GM21529 (cell line): ENCODE measurements at regions not wholly inside any gene's neighbourhood (a gene's known extent, or its start where the extent isn't known, plus 50 kb on each side); places are given as distances from the start of the nearest gene placed in this dataset.
A peak's percentile ranks its signal among the peaks of the same experiment; 100 is the strongest.
"Not testable (repeated sequence)": the region's sequence is repeated elsewhere in the genome, so short reads cannot be mapped to it uniquely, and the experiment has no call there.

Experiments
- ATAC-seq: cut with Tn5 transposase; IDR thresholded peaks from one replicate; pipeline ENCODE4 v1.9.1; 2021; ENCODE audit not compliant: unreplicated experiment

DNA sequence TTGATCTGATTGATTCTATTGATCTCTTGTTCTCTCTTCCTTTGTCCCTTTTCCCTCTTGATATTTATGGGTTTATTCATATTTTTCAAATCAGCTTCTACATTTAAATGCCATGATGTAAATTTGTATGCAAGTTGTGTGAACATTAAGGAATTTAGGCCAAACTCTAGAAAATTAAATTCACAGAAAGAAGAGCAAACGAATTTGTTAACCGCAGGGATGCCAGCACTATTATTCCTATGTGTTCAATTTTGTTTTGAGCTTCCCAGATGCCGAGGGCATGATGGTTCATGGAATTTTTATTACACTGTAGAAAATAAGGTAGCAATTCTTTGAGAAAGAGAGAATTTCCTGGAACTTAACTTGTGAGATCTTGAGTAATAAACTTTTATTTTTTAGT is 220.9 kb downstream of the BUB3 start:
- ATAC-seq, result no peak

DNA sequence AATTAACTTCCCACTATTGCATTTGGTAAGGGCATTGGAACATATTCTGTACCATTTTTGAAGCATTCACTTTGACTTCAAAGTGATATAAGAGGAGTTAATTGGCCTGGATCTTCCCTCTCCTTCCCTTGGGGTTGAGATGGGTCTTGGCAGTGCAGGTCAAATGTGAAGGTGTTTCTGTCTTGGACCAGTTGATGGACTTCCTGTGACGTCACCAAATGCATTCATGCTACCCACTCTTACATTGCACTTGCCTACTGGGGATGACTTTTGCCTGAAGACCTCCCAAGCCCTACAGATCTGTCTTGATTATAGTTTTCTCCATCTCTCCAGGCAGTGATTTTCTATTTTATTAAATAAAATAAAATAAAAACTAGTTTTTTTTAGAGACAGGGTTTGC is 221.5 kb downstream of the BUB3 start:
- ATAC-seq, result no peak

DNA sequence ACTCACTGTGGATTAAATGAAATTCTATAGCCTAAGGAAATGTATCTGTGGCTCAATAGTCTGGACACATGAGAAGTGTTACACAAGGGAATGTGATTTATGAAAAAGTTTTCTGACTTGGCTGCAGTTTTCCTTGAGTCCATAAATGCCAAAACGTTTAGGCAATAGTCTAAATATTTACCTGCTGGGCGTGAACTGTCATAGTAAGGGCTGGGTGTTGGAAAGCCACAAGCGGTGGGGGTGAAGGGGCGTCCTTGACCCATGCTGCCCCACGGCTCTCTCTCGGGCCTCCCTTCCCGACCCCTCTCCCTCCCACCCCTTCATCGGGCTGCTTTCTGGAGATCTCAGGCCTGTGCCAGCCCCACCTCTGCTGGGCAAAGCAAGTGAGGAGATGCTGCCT is 223.7 kb downstream of the BUB3 start:
- ATAC-seq, result no peak

DNA sequence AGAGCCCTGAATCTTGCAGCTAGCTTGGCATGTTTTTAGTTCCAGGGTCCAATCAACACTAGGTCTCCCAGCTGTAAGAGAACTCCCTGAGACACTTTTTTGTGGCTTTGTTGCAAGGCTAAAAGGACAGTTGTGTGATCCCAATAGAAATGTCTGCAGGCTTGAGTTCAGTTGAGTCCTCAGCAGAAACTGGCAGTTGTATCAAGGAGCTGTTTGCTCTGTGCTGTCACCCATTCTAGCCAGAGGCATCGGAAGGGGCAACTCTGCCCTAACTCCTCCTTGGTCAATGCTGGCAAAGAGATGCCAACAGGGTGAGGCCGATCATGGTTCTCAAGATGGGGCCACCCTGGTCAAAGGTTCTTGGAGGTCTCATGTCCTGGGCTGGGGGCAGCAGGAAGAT is 224.1 kb downstream of the BUB3 start:
- no peak for ATAC-seq

DNA sequence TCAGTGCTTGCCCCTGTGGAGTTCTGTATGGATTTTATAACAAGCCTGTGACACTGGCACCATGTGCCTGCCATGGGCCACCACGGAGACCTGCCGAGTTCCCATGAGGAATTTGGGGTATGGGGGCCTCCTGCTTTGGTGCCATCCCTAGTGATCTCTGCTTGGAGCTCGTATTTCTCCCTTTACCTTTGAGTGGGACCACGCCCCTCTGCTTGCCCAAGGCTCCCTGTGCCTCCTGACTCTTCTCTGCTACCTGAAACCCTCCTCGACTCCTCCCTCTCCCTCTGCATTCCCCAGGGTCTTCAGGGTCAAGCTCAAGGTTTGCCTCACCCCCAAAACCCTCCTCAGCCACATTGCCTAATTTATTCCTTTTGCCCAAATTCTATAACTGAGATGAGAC is 225.0 kb downstream of the BUB3 start:
- no peak for ATAC-seq

DNA sequence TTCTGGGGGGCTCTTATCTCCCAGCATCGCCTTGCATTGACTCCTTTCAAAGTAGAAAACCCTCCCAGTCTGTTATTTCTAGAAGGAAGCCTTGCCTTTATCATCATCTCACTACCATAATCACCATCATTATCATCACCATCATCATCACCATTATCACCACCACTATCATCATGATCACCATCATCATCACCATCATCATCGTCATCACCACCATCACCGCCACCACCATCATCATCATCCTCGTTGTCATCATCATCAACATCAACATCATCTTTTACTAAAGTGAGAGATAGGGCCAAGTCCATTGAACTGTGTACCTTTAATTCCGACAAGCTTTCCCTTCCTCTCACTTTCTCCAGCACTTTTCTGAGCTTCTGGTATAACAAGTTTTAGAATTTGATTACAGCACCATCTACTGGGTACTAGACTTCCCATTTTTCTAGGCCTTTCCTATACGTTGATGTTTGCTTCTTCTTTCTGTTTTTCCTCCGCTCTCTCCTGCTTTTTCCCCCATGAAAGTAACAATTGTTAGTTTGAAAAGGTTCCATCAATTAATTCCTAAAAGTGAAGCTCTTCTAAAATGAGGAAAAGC is 226.4 kb downstream of the BUB3 start:
- no peak for ATAC-seq

DNA sequence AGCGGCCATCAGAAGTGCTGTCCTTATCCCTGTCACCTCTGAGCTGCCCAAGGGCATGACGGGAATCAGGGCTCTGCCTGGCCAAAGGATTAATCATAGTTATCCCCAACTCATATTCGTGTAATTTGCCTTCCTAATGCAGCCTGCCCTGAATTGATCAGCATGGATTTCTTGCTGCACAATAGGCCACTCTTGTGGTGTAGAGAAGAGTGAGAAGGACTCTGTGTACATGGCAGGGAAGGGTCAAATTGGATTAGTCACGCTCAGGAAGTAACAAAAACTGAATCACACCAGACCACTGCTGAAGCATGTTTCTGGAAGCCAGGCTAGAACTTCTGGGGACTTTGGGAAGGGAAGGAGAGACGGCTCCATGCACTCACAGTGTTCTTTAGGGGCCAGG is 227.0 kb downstream of the BUB3 start:
- ATAC-seq, result no peak

DNA sequence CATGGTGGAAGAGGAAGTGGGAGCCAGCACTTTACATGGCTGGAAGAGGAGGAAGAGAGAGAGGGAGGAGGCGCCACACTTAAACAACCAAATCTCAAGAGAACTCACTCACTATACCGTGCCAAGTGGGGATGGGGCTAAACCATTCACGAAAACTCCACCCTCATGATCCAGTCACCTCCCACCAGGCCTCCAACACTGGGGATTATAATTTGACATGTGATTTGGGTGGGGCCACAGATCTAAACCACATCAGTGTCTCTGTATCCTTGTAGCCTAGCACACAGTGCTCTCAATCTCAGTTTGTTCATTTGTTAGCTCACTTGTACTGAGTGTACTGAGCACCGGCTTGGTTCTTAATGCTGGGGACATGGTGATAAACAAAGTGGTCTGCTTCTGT is 228.3 kb downstream of the BUB3 start:
- no peak for ATAC-seq

DNA sequence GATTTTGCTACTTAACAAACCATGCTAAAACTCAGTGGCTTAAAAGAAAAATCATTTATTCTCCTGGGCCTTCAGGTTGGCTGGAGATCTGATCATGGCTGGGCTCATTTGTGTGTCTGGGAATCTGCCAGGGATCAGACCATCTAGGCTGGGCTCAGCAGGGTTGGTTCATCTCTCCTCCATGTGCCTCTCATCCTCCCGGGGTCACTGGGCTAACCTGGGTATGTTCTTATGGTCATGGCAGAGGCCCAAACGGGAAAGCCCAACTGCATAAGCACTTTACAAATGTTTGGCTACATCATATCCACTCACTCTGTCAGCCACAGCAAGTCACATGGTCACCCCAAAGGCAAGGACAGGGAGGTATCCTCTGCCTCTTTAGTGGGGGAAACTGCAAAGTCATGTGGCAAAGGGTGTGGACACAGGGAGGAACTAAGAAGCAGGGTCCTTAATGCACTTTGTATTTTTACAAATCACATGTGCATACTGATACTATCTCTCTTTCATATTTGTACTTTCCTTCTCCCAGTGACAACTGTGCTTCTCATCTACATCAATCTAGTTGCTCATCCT is 231.4 kb downstream of the BUB3 start:
- no peak for ATAC-seq

DNA sequence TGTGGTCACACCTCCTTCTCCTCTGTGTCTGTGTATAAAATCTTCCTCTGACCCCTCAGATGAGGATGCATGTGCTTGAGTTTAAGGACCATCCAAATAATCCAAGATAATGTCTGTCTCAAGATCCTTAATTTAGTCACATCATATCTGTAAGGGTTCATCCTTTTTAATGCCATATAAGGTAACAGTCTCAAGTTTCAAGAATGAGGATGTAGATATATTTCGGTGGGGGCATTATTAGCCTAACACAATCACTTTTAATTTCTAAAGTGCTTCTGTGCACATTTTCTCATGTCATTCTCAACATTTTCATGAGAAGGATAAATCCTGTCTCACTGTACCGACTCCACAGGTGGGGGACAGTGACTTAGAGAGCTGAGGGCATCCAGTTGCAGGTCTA is 235.3 kb downstream of the BUB3 start:
- ATAC-seq, result no peak

DNA sequence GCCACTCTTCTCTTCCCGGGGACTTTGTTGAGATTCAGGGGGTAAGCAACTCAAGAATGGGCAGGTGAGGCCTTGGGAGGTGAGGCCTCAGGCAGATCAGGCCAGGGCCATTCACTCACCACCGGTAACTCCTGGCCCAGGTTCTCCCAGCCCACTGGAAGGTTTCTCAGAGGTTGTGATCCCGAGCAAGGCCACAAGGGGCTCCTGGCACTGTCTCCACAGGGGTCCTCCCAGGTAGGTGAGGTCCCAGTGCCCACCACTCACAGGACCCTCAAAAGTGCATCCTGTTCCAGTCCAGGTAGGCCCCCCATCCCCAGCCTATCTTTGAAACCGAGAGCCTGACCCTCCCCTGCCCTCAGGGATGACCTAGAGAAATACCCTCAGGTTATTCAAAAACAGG is 236.1 kb downstream of the BUB3 start:
- ATAC-seq, result no peak

DNA sequence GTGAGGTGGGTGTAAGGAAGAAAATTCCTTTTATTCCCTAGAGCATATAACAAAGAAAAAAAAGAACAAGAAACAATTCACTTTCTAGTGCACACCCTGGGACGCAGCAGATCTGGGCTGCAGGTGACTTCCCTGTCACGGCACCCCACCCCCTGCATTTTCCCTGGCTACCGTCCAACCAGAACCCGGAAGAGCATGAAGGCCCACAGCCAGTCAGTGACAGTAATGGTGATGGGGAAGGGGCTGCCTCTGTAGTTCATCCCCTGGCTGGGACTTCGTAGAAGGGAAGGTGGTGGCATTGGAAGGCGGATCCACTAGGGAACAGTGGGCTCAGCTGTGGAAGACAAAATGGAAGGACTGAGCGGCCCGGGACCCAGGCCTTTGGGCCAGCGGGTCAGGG is 236.7 kb downstream of the BUB3 start:
- no peak for ATAC-seq

DNA sequence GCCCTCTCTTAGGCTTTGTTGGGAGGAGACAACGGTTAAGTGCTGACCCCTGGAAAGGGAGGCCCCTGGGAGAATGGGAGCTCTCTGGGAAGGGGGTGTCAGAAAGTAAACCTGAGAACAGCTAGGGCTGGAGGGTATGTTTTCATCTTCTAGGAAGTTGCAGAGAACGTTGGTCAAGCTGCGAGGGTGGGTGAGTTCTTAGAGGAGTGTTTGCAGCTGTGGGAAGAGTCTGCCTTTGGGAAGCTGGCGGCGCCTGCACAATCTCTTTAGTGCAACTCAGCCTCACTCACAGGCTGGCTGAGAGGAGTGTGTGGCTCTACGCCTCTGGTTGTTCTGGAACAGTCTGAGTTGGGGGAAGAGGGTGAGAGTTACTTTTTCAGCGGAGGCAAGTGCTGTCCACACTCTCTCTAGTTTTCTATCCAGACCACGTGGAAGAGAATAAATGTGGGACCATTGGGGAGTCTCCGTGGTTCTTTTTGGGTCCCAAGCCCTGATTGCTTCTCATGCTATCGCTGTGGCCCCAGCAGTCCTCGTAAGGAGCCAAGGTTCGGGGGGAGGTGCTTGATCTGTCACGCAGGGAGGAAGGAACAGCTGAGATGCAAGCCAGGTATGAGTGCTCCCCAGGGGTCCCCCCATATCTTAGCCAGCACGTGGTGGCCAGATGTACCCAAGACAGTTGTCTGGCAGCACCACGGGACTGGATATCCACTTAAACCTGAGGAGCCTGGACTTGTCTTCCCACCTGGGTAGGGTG is 237.2 kb downstream of the BUB3 start:
- ATAC-seq, result peak; percentile 32

DNA sequence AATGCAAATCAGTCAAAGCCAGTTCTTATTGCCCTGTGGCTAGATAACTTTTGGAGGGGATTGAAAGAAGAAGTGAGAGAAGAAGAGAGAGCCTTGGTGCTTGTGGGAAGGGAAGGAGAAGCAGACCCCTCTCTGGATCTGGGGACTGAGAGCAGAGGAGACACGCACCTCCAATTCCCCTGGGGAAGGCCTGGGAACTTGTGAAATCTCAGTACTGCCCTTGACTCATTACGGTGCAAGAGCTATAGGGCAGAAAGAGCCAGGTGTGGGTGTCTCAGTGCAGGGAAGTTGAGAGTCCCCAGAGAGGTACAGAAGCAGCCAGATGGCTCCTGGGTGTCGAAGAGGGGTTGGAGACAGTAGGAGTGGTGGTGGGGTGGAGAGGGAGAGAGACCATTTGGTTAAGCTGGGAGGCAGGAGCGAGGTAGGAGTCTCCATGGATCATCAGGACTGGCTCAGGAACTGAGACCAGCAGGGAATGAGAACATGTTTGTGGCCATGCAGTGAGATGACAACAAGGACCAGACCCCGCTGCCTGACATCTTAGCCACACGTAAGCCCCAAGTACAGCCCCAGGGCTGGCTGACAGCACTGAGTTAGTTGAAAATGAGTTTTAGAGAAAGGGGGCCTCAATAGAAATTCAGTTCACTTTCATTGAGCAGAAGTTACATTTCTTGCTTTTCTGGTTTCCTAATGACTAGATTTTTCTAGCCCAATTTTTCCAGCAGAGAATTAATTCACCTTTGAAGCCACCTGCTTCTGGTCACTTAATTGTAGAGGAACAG is 238.2 kb downstream of the BUB3 start:
- ATAC-seq, result peak; percentile 88

DNA sequence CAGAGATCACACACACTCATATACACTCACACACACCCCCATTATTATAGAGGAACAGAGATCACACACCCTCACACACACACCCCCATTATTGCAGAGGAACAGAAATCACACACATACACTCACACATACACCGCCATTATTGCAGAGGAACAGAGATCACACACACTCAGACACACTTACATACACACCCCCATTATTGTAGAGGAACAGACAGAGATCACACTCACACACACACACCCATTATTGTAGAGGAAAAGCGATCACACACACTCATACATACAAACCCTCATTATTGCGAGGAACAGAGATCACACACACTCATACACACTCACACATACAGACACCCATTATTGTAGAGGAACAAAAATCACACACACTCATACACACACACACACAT is 239.0 kb downstream of the BUB3 start:
- ATAC-seq, result no peak

DNA sequence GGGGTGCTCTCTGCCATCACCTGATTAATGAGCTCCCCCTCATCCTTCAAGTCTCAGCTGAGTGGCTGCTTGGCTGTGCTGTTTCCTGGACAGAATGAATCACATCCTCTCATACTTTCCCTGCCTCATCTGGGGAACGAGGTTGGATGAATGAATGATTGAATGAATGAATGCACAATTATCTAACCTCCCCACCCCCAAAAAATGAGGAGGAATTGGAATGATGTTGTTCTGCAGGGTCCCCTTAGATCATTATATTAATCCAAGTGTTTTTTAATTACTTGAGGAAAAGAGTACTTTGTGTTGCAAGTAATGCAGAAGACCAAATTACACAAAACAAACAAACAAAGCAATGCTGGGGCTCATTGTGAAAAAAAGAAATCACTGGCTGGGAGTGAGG is 240.2 kb downstream of the BUB3 start:
- ATAC-seq, result no peak

DNA sequence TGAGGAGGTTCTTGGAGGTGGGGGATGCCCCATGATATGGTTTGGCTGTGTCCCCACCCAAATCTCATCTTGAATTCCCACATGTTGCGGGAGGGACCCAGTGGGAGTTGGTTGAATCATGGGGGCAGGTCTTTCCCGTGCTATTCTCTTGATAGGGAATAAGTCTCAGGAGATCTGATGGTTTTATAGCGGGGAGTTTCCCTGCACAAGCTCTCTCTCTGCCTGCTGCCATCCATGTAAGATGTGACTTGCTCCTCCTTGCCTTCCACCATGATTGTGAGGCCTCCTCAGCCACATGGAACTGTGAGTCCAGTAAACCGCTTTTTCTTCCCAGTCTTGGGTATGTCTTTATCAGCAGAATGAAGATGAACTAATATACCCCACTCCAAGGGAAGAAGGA is 241.0 kb downstream of the BUB3 start:
- not testable (repeated sequence) for ATAC-seq

DNA sequence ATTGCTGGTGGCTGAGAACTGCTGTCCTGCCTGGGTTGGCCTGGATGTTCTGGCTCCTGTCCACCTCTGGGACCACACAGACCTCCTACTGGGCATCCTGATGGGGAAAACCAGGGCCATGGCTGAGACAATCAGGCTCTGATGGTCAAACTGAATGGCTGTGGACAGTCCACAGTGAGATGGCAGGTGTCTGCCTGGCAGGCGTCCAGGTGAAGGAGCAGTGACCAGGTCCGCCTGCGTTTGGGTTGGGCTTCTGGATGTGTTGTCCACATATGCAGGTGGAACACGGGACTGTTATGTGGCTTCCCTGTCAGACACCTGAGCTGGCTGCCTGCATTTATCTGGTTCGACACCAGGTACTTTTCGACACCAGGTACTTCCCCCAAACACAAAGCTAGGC is 241.7 kb downstream of the BUB3 start:
- ATAC-seq, result no peak

DNA sequence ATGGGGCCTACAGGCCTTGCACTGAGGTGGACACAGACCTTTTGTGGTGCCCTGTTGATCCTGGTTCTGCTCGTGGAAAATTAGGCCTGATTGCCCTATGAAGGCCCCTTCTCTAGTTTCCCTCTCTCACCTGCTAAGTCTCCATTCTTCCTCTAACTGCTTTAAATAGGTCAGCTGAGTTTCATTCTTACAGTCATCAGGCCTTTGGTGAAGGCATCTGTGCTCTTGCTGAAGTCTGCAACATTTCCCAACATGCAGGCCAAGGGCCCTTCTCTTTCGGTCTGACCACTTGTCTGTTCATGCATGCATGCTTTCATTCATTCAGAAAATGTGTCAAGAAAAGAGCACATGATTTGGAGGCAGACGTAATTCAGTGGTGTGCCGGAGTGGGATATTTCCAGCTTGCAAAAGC is 244.0 kb downstream of the BUB3 start:
- peak; percentile 74 for ATAC-seq

DNA sequence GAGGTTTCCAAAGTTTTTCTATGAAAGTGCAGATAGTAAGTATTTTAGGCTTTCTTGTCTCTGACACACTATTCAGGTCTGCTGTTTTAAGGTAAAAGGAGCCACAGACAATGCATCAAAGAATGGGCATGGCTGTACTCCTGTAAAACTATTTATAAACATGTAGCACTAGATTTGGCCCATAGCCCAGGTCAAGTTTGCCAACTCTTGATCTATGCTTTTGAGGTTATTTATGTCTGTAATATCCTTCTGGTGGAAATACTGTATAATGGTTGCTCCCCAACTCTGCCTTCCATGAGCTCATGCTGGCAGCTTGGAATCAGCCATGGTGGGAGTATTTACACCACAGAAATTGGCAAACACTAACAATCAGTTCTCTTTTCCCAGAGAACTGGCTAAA is 244.6 kb downstream of the BUB3 start:
- ATAC-seq, result no peak

DNA sequence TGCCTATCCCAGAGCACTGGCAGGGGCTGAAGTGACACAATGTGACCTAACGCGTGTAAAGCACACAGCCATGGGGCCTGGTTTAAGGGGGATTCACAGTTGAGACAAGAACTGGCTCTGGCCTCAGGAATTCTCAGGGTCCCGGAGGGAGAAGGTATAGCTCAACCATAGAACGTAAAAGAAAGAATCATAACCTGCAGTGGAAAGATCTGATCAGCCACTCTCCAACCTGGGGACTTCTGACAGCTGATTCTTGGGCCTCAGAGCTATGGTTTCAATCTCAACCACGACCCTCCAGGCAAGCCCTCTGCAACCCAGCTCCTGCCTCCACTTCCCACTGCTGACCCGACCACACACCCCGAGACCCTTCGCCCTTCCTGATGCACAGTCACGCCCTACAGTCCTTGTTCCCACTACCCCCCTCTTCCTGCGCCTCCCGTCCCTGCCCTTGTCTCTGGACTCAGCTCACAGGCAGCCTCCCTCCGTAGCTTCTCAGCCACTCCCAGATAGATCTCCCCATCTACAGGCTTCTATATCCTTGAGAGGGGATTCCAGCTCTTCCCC is 245.2 kb downstream of the BUB3 start:
- ATAC-seq, result no peak

DNA sequence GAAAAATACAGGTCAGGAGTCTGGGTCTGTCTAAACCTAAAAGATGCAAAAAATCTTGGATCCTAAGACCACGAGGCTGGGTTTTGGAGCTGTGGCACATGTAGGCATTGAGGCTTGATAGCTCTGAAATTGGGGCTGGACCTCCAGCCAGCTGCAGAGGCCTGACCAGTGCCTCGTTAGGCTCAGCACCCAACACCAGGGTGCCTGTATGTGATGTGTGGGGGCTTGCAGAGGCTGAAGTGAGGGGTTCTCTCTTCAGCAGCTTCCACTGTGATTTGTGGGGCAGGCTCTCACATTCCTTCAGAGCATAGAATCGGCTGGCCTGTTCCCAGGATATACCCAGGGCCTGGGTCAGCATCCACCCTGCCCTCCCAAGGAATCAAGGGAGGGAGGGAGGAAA is 247.8 kb downstream of the BUB3 start:
- ATAC-seq, result no peak
